Peyer's patch (tissue), 4 donors: ENCODE measurements at regions not wholly inside any gene's neighbourhood (a gene's known extent, or its start where the extent isn't known, plus 50 kb on each side); places are given as distances from the start of the nearest gene placed in this dataset.
A peak's percentile ranks its signal among the peaks of the same experiment; 100 is the strongest.

Experiments
- DNase-seq, 3 donors: peaks; one replicate each; pipeline ENCODE4 v3.0.0-alpha.2; 2017 to 2019
- H3K27ac ChIP-seq, 4 donors: fragments of 200-600 bp; sonication (generic); one replicate each; pipeline ENCODE4 v1.5.1; 2016 to 2019
- H3K27me3 ChIP-seq, 2 donors: fragments of 200-600 bp; sonication (generic); one replicate each; pipeline ENCODE4 v1.5.1; 2019
- H3K36me3 ChIP-seq, 3 donors: fragments of 200-600 bp; sonication (generic); one replicate each; pipeline ENCODE4 v1.5.1; 2016 to 2019
- H3K4me1 ChIP-seq, 4 donors: fragments of 200-600 bp; sonication (generic); one replicate each; pipeline ENCODE4 v1.5.1; 2016 to 2019
- H3K4me3 ChIP-seq, 4 donors: fragments of 200-600 bp; sonication (generic); 1 replicate in 3 of 4; 2 replicates in 1 of 4; pipeline ENCODE4 v1.5.1; 2016 to 2019; ENCODE audit warnings: mild to moderate bottlenecking in 1 of 4
- H3K9me3 ChIP-seq, 4 donors: fragments of 200-600 bp; sonication (generic); one replicate each; pipeline ENCODE4 v1.5.1; 2016 to 2019; ENCODE audit warnings: mild to moderate bottlenecking in 1 of 4
- POLR2A ChIP-seq, 2 donors: fragments of 450-650 bp; IDR thresholded peaks; one replicate each; pipeline ENCODE4 v1.5.1; 2017; ENCODE audit warnings: antibody characterized with exemption in 2 of 2, mild to moderate bottlenecking in 2 of 2, moderate library complexity in 2 of 2
- TF ChIP-seq, protein P1 (sequence below), 6 experiments: fragments of 450-650 bp in 4 of 6; fragments of 200-600 bp in 2 of 6; sonication (generic) in 1 of 6; IDR thresholded peaks; one replicate each; pipeline ENCODE4 v1.5.1; 2017 to 2019; ENCODE audit warnings: antibody characterized with exemption in 6 of 6, mild to moderate bottlenecking in 3 of 6, moderate library complexity in 1 of 6

DNA sequence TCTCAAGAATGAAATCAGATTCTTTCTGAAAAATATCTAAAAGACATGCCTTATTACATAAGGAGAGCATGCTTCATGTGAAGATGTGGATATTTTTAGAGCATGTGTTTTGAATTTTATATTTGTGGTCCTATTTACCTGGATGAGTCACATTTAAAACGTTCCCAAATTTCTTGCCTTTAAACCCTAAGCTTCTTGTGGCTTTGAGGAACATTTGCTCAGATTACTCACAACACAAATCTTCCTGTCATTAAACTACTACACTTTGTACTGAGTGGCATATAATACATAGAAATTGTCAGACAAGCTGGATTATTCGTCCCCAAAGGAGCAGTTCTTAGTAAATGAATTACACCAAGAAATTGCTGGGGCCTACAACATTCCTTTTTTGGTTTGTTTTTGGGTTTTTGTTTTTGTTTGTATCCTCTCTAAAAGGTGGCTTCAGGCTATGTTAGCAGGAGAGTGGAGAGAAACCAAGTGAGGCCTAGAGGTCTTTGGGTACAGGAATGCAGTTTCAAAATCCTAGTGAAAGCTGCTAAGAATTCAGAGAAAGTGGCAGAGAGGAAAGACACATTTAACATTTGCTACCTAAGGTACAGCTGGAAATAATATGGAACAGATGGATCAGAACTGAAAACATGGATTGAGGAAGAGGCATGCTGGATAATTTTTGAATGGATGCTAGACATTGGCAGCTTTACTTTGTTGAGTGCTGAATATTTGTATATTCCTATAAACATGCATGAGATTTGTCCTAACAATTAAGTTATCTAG, 128.1 kb downstream of the RPL22L1 start:
- no peak overlapping the region for H3K27ac ChIP-seq
- no peaks in the 10 kb centered on the region for H3K36me3 ChIP-seq
- H3K27me3 ChIP-seq: no peaks in the 10 kb centered on the region
- TF ChIP-seq, protein P1, sequence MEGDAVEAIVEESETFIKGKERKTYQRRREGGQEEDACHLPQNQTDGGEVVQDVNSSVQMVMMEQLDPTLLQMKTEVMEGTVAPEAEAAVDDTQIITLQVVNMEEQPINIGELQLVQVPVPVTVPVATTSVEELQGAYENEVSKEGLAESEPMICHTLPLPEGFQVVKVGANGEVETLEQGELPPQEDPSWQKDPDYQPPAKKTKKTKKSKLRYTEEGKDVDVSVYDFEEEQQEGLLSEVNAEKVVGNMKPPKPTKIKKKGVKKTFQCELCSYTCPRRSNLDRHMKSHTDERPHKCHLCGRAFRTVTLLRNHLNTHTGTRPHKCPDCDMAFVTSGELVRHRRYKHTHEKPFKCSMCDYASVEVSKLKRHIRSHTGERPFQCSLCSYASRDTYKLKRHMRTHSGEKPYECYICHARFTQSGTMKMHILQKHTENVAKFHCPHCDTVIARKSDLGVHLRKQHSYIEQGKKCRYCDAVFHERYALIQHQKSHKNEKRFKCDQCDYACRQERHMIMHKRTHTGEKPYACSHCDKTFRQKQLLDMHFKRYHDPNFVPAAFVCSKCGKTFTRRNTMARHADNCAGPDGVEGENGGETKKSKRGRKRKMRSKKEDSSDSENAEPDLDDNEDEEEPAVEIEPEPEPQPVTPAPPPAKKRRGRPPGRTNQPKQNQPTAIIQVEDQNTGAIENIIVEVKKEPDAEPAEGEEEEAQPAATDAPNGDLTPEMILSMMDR (IDR thresholded peaks at IDR 0.05): no peak
- no peak for TF ChIP-seq POLR2A (IDR thresholded peaks at IDR 0.05)
- H3K9me3 ChIP-seq: no peaks in the 10 kb centered on the region
- no peak for DNase-seq
- H3K4me1 ChIP-seq: no peaks in the 10 kb centered on the region
- no peak overlapping the region for H3K4me3 ChIP-seq

DNA sequence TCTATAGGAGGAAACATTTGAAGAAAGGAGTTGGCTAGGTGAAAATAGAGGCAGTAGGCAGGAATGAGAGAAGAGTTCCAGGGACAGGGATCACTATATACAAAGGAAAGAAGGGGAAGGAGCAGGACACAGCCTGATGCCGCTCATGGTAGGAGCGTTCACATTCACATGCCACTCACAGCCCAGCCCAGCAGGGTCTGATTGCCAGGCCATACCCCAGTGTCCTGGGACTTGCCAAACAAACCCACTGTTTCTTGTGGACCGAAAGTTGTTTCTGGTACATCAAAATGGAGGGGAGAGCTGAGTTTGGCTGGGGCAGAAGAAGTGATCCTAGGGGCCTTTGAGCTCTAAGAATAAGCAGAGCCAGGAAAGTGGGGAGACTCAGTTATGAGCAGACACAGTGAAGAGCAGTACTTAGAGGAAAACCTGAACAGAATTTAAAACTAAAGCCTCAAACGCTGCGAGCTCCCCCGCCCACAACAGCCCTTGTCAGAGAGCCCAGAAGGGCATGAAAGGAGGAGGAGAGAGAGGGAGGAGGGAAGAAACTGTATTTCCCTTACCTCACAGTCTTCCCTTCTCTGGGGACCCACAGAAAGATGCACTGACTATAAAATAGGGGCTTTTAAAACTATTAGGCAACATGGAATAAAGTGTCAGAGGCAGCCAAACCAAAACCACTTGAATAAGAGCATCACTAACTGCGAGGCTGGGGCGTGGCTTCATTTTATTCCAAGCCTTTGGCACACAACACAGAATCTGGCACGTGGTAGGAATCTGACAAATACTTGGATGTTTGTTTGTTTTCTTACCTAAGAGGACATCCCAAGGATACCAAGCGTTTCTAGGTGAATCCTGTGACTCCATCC, 129.0 kb downstream of the RPL22L1 start:
- no peaks in the 10 kb centered on the region for H3K4me1 ChIP-seq
- TF ChIP-seq POLR2A (IDR thresholded peaks at IDR 0.05): no peak
- TF ChIP-seq, protein P1 (IDR thresholded peaks at IDR 0.05): no peak
- H3K9me3 ChIP-seq: no peaks in the 10 kb centered on the region
- no peak overlapping the region for H3K27ac ChIP-seq
- no peaks in the 10 kb centered on the region for H3K36me3 ChIP-seq
- H3K27me3 ChIP-seq: no peaks in the 10 kb centered on the region
- H3K4me3 ChIP-seq: no peak overlapping the region
- peak in 1 of 3 donors; percentile 64 for DNase-seq

DNA sequence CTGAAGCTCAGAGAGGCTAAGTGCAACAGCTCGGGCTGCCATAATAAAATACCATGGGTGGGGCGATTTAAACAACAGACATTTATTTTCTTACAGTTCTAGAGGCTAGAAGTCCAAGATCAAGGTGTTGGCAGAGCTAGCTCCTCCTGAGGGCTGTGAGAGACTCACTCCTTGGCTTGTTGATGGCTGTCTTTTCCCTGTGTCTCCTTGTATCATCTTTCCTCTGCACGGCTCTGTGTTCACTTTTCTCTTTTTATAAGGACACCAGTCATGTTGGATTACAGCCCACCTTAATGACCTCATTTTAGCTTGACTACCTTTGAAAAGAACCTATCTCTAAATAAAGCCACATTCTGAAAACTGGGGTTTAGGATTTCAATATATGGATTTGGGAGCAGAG, 129.7 kb downstream of the RPL22L1 start:
- TF ChIP-seq POLR2A (IDR thresholded peaks at IDR 0.05): no peak
- TF ChIP-seq, protein P1 (IDR thresholded peaks at IDR 0.05): no peak
- Histone ChIP-seq H3K36me3 (no peaks in the 10 kb centered on the region), H3K4me1 (no peaks in the 10 kb centered on the region), H3K9me3 (no peaks in the 10 kb centered on the region), H3K4me3 (no peak overlapping the region), H3K27me3 (no peaks in the 10 kb centered on the region), H3K27ac (no peak overlapping the region)
- DNase-seq: no peak

DNA sequence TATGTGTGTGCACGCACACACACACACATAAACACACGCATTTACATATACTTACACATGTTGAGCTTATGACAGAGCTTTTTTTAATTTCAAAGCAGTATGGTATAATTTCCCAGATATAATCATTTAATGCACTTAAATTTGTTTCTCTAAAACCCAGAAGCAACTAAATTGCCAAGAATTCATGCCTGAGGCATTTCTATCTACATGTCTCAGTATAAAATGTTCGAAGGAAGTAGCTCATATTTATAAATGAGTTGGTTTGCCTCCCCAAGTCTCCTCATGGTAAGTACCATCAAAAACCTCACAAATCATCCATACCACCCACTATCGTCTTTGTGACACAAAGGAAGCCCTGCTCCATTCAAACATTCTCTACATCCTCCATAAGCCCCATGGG, 130.6 kb downstream of the RPL22L1 start:
- Histone ChIP-seq H3K4me3 (no peak overlapping the region), H3K4me1 (no peaks in the 10 kb centered on the region), H3K9me3 (no peaks in the 10 kb centered on the region), H3K27me3 (no peaks in the 10 kb centered on the region), H3K27ac (no peak overlapping the region), H3K36me3 (no peaks in the 10 kb centered on the region)
- TF ChIP-seq, protein P1 (IDR thresholded peaks at IDR 0.05): no peak
- no peak for TF ChIP-seq POLR2A (IDR thresholded peaks at IDR 0.05)
- DNase-seq: no peak

DNA sequence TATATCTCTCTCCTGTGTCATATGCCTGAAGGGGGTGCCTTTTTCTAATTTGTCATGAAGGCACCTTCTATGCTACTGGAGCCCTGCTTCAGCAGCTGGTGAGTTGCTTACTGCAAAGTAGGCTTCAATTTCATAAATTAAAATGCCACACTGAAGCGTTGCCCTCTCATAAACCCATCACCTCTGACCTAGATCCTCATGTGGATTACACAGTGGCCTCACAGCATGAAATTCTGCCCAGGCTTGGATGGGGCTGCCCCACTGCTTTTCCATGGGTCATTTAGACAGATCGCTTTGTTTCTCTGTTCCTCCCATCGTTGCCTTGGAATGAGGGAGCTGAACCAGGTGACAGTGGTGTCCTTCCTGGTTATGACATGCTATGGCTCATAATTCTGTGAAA, 131.2 kb downstream of the RPL22L1 start:
- DNase-seq: no peak
- TF ChIP-seq, protein P1 (IDR thresholded peaks at IDR 0.05): no peak
- no peak for TF ChIP-seq POLR2A (IDR thresholded peaks at IDR 0.05)
- Histone ChIP-seq H3K27ac (no peak overlapping the region), H3K27me3 (no peaks in the 10 kb centered on the region), H3K4me1 (no peaks in the 10 kb centered on the region), H3K4me3 (no peak overlapping the region), H3K36me3 (no peaks in the 10 kb centered on the region), H3K9me3 (no peaks in the 10 kb centered on the region)
